Adrenal gland (tissue), 5 donors: ENCODE measurements at regions not wholly inside any gene's neighbourhood (a gene's known extent, or its start where the extent isn't known, plus 50 kb on each side); places are given as distances from the start of the nearest gene placed in this dataset.

Source experiments
- POLR2A ChIP-seq, 2 donors: fragments of 450-650 bp; IDR thresholded peaks; one replicate each; pipeline ENCODE4 v1.6.1; 2017; ENCODE audit warnings: antibody characterized with exemption in 2 of 2, mild to moderate bottlenecking in 2 of 2, moderate library complexity in 1 of 2
- TF ChIP-seq, protein P1 (sequence below), 6 experiments: fragments of 450-650 bp in 4 of 6; fragments of 200-600 bp in 2 of 6; sonication (generic) in 1 of 6; IDR thresholded peaks; 1 replicate in 5 of 6; 2 replicates in 1 of 6; pipeline versions ENCODE4 v1.5.1 to v1.8.0; 2016 to 2021; ENCODE audit warnings: antibody characterized with exemption in 6 of 6, mild to moderate bottlenecking in 2 of 6, moderate library complexity in 1 of 6
- donor health status: DM: no; HTN: no; CAD: no.

DNA sequence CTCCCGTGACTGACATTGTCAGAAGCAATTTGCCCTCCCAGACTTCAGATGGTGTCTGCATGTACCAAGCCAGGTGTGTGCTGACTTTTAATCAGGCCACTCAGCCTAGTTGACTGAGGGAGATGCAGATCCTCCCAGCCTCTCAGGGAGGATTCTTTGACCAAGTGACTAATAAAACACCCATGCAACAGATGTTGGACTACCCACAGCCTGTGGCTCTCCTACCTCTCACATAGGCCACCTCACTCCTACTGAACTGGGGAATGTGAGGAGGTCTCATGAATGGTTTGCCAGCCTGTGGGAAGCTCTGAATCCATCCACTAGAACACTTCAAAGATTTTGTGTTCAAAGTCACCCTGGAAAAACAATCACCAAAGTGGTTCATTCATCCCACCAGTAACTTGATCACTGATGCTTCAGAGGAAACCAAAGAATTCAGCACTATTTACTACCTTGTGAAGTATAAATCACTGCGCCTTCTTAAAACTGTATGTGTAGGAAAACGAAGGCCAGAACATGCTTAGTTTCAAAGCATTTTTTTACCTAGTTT, 80.1 kb downstream of the ESM1 start:
- TF ChIP-seq POLR2A (IDR thresholded peaks at IDR 0.05) = no peak
- TF ChIP-seq, protein P1, sequence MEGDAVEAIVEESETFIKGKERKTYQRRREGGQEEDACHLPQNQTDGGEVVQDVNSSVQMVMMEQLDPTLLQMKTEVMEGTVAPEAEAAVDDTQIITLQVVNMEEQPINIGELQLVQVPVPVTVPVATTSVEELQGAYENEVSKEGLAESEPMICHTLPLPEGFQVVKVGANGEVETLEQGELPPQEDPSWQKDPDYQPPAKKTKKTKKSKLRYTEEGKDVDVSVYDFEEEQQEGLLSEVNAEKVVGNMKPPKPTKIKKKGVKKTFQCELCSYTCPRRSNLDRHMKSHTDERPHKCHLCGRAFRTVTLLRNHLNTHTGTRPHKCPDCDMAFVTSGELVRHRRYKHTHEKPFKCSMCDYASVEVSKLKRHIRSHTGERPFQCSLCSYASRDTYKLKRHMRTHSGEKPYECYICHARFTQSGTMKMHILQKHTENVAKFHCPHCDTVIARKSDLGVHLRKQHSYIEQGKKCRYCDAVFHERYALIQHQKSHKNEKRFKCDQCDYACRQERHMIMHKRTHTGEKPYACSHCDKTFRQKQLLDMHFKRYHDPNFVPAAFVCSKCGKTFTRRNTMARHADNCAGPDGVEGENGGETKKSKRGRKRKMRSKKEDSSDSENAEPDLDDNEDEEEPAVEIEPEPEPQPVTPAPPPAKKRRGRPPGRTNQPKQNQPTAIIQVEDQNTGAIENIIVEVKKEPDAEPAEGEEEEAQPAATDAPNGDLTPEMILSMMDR (IDR thresholded peaks at IDR 0.05) = no peak
